ENCODE measurements at regions not wholly inside any gene's neighbourhood (a gene's known extent, or its start where the extent isn't known, plus 50 kb on each side); places are given as distances from the start of the nearest gene placed in this dataset.

GRCh38 chr11:38332046-38332445 lies 1734.0 kb upstream of the RAG2 start:
- TF ChIP-seq JUN (IDR thresholded peaks at IDR 0.05) (no peak), CTCF (IDR thresholded peaks at IDR 0.05) (no peak), CHD4 (IDR thresholded peaks at IDR 0.05; ENCODE audit: borderline replicate concordance) (no peak), EP300 (IDR thresholded peaks at IDR 0.05) (no peak), POLR2A (IDR thresholded peaks at IDR 0.05; ENCODE audit: low read length) (no peak)
